Right lobe of liver (tissue), 6 donors: ENCODE measurements at regions not wholly inside any gene's neighbourhood (a gene's known extent, or its start where the extent isn't known, plus 50 kb on each side); places are given as distances from the start of the nearest gene placed in this dataset.
"Not testable (repeated sequence)": the region's sequence is repeated elsewhere in the genome, so short reads cannot be mapped to it uniquely, and the experiment has no call there.

Source experiments
- ATAC-seq, 4 donors: fragments of 200-7000 bp; cut with Tn5 transposase; one replicate each; pipeline ENCODE4 v1.9.1; 2020; ENCODE audit warnings: mild to moderate bottlenecking in 4 of 4, moderate library complexity in 4 of 4
- DNase-seq, 3 donors: peaks; one replicate each; pipeline ENCODE4 v3.0.0-alpha.2; 2020
- H3K27ac ChIP-seq, 3 donors: fragments of 200-600 bp; one replicate each; pipeline ENCODE4 v1.8.0; 2022
- H3K27me3 ChIP-seq, 2 donors: fragments of 200-600 bp; one replicate each; pipeline ENCODE4 v1.8.0; 2022
- H3K36me3 ChIP-seq, 4 donors: fragments of 200-600 bp; sonication (generic) in 1 of 4; one replicate each; pipeline versions ENCODE4 v1.5.1 to v1.8.0; 2017 to 2022; ENCODE audit warnings: control low read depth in 1 of 4
- H3K4me1 ChIP-seq, 4 donors: fragments of 200-600 bp; sonication (generic) in 1 of 4; one replicate each; pipeline versions ENCODE4 v1.5.1 to v1.8.0; 2017 to 2022; ENCODE audit warnings: control low read depth in 1 of 4
- H3K4me3 ChIP-seq, 3 donors: fragments of 200-600 bp; one replicate each; pipeline ENCODE4 v1.8.0; 2022
- H3K9me3 ChIP-seq, 4 donors: fragments of 200-600 bp; sonication (generic) in 1 of 4; one replicate each; pipeline versions ENCODE4 v1.5.1 to v1.8.0; 2017 to 2022; ENCODE audit warnings: control low read depth in 1 of 4
- CTCF ChIP-seq, 4 donors: fragments of 200-600 bp in 3 of 4; fragments of 450-650 bp in 1 of 4; IDR thresholded peaks; one replicate each; pipeline versions ENCODE4 v1.5.1 to v1.8.0; 2016 to 2022; ENCODE audit warnings: antibody characterized with exemption in 4 of 4, mild to moderate bottlenecking in 2 of 4
- POLR2A ChIP-seq: fragments of 450-650 bp; IDR thresholded peaks from one replicate; pipeline ENCODE4 v1.6.1; 2017; ENCODE audit warnings: antibody characterized with exemption, mild to moderate bottlenecking
- WGBS: methylation state at CpG from one replicate; pipeline ENCODE4 v1.1.6; 2018; ENCODE audit warnings: low coverage, low lambda C conversion rate; ENCODE audit not compliant: insufficient coverage; ENCODE audit errors: missing lambda C conversion rate; 5-methylcytosine and 5-hydroxymethylcytosine counted together
- intact Hi-C, 2 donors: fragments of 100-400 bp; cut with DNase I; formaldehyde crosslinking; loops; one replicate each; pipeline versions ENCODE4 v1.11.2 to v1.14.1; 2022
- donor health status: DM: no; HTN: yes; CAD: no.
- donor health status: DM: no; HTN: no; CAD: no.
- donor health status: DM: no; HTN: no; CAD: no.
- donor health status: DM: no; HTN: yes; CAD: no.
- donor health status: DM: no; HTN: yes; CAD: no.

DNA sequence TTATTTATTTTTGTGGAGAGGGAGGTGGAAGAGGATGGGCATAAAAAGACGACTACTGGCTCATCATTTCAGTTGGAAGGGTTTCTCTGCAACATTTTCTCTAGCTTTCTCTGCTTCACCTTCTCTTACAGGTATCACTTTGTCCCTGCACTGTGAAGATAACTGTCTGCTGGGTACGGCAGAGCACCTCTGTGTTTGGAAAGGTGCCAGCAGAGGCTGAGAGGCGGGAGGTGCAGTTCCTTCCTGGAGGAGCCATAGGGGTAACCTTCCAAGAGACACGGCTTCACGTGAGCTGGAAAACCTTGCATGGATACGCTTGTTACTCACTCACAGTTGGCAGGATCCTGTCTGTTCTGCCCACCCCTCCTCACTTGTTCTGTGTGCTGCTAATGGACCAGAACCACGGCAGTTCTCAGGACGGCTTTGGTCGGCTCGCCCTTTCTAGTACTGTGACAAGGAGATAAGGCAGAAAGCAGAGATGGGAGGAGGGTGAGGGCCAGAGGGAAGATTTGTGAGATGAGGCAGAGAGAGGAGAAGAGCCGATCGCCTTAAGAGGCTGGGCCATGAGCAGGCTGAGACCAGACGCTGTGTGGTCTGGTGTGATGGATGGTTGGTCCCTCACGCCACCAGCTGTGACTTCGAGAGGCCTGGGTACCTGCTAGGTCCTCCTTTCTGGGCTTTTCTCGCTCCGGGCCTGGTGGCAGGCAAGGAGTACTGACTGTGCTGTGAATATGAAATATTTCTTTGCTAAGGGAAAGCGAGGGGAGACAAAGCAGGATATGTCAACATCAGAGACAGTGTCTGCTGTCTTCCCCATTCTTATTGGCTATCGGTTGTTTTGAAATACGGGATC lies 66.8 kb downstream of the MRPL57 start:
- H3K4me3 ChIP-seq: no peak overlapping the region
- no peaks in the 10 kb centered on the region for H3K36me3 ChIP-seq
- TF ChIP-seq POLR2A (no peak), CTCF (IDR thresholded peaks at IDR 0.05) (no peak)
- DNase-seq (no peak), ATAC-seq (no peak)
- intact Hi-C loops: no loop called here
- H3K27ac ChIP-seq: no peak overlapping the region
- H3K4me1 ChIP-seq: no peaks in the 10 kb centered on the region
- WGBS: 57% methylated on average over 14 of the region's 20 CpGs
- H3K9me3 ChIP-seq: no peaks in the 10 kb centered on the region
- no peaks in the 10 kb centered on the region for H3K27me3 ChIP-seq

- H3K27ac ChIP-seq, H3K4me3 ChIP-seq, H3K27me3 ChIP-seq, H3K36me3 ChIP-seq, H3K9me3 ChIP-seq, ATAC-seq, intact Hi-C loops, DNase-seq, H3K4me1 ChIP-seq: not testable (repeated sequence)
- 73% methylated on average over 1 of the region's 1 CpG for WGBS
These were observed 67.4 kb downstream of the MRPL57 start for GRCh38 chr13:21243898-21244184.

GRCh38 chr13:21246761-21247452 lies 70.4 kb downstream of the MRPL57 start:
- Histone ChIP-seq H3K4me1 (no peaks in the 10 kb centered on the region), H3K27me3 (no peaks in the 10 kb centered on the region), H3K36me3 (no peaks in the 10 kb centered on the region), H3K27ac (no peak overlapping the region), H3K9me3 (no peaks in the 10 kb centered on the region), H3K4me3 (no peak overlapping the region)
- no peak for ATAC-seq
- intact Hi-C loops: no loop called here
- TF ChIP-seq POLR2A (no peak), CTCF (IDR thresholded peaks at IDR 0.05) (no peak)
- no peak for DNase-seq
- 78% methylated on average over 9 of the region's 10 CpGs for WGBS

DNA sequence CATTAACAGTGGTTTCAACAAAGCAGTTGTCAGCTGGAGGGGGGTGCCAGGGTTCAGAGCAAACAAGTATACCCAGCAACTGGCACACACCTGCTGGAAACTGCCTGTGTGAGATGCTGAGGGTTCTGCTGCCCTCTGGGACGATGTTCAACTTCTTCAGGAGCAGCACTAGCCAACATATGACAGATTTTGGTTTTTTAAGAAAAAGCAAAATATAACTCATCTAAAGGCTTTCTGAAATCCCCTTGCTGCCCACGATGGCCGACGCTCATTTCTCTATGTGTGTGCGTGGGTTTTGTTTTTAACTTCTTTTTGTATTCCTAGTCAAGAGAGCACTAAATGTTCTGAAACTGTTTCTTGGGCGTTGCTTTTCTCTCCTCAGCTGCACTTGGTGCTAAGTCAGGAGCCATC lies 79.9 kb downstream of the MRPL57 start:
- Histone ChIP-seq H3K27ac (no peak overlapping the region), H3K27me3 (no peaks in the 10 kb centered on the region), H3K9me3 (no peaks in the 10 kb centered on the region), H3K36me3 (no peaks in the 10 kb centered on the region), H3K4me1 (no peaks in the 10 kb centered on the region), H3K4me3 (no peak overlapping the region)
- DNase-seq (no peak), ATAC-seq (no peak)
- whole genome bisulfite sequencing: 67% methylated on average over 6 of the region's 6 CpGs
- no peak for TF ChIP-seq POLR2A
- no peak for TF ChIP-seq CTCF (IDR thresholded peaks at IDR 0.05)
- intact Hi-C loops: no loop called here

DNA sequence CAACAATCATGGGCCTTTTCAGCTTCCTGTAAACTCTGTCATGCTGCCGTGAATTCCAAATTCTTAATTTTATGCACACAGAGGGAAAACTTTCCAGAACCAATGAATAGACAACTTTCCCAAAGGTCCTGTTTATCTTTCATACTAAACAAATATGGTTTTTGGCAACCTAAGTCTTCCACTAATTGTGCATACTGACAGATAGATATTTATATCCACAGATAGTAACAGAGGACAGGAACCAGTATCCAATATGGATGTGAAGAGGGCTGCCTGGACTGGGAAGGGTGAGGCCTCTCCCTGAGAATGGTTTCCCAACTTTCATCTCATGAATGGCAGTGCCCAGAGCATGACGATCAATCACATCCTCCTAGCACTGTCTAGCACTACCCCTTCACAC lies 80.4 kb downstream of the MRPL57 start:
- no peak overlapping the region for H3K27ac ChIP-seq
- no peaks in the 10 kb centered on the region for H3K36me3 ChIP-seq
- DNase-seq (no peak), ATAC-seq (no peak)
- H3K4me3 ChIP-seq: no peak overlapping the region
- 29% methylated on average over 2 of the region's 2 CpGs for WGBS
- H3K4me1 ChIP-seq: no peaks in the 10 kb centered on the region
- TF ChIP-seq CTCF (IDR thresholded peaks at IDR 0.05): no peak
- no peak for TF ChIP-seq POLR2A
- intact Hi-C loops: no loop called here
- no peaks in the 10 kb centered on the region for H3K27me3 ChIP-seq
- H3K9me3 ChIP-seq: no peaks in the 10 kb centered on the region
